Embryonic facial prominence (tissue), 1 donor: ENCODE measurements at regions not wholly inside any gene's neighbourhood (a gene's known extent, or its start where the extent isn't known, plus 50 kb on each side); places are given as distances from the start of the nearest gene placed in this dataset.
"Not testable (repeated sequence)": the region's sequence is repeated elsewhere in the genome, so short reads cannot be mapped to it uniquely, and the experiment has no call there.

Experiments
- DNase-seq: peaks from one replicate; pipeline ENCODE4 v3.0.0-alpha.2; 2016; ENCODE audit errors: extremely low spot score

GRCh38 chr3:110886222-110886893 lies 185.3 kb upstream of the NECTIN3 start:
- no peak for DNase-seq

GRCh38 chr3:110887176-110887575 lies 184.4 kb upstream of the NECTIN3 start:
- no peak for DNase-seq

GRCh38 chr3:110888625-110889375 lies 182.8 kb upstream of the NECTIN3 start:
- DNase-seq, result not testable (repeated sequence)

- DNase-seq, result not testable (repeated sequence)
Measured at GRCh38 chr3:110889376-110889699, 182.3 kb upstream of the NECTIN3 start.

- DNase-seq, result no peak
Measured at GRCh38 chr3:110894574-110894973, 177.0 kb upstream of the NECTIN3 start.

- DNase-seq, result no peak
Measured at GRCh38 chr3:110895054-110895453, 176.6 kb upstream of the NECTIN3 start.

- no peak for DNase-seq
Measured at GRCh38 chr3:110897046-110897445, 174.6 kb upstream of the NECTIN3 start.

GRCh38 chr3:110900576-110900975 lies 171.0 kb upstream of the NECTIN3 start:
- DNase-seq, result no peak

GRCh38 chr3:110901536-110901935 lies 170.1 kb upstream of the NECTIN3 start:
- DNase-seq, result no peak

GRCh38 chr3:110902453-110903085 lies 169.0 kb upstream of the NECTIN3 start:
- no peak for DNase-seq

- no peak for DNase-seq
Measured at GRCh38 chr3:110903771-110904519, 167.7 kb upstream of the NECTIN3 start.

- DNase-seq, result no peak
Measured at GRCh38 chr3:110904520-110904890, 167.1 kb upstream of the NECTIN3 start.

GRCh38 chr3:110905121-110905520 lies 166.5 kb upstream of the NECTIN3 start:
- DNase-seq, result no peak

- no peak for DNase-seq
Measured at GRCh38 chr3:110909839-110910238, 161.8 kb upstream of the NECTIN3 start.

- no peak for DNase-seq
Measured at GRCh38 chr3:110910346-110910955, 161.2 kb upstream of the NECTIN3 start.

- DNase-seq, result no peak
Measured at GRCh38 chr3:110918963-110919362, 152.7 kb upstream of the NECTIN3 start.

GRCh38 chr3:110925798-110926197 lies 145.8 kb upstream of the NECTIN3 start:
- no peak for DNase-seq

GRCh38 chr3:110928016-110928662 lies 143.5 kb upstream of the NECTIN3 start:
- DNase-seq, result no peak

GRCh38 chr3:110929816-110930215 lies 141.8 kb upstream of the NECTIN3 start:
- no peak for DNase-seq

- DNase-seq, result no peak
Measured at GRCh38 chr3:110932567-110932966, 139.0 kb upstream of the NECTIN3 start.

GRCh38 chr3:110933821-110934426 lies 137.7 kb upstream of the NECTIN3 start:
- DNase-seq, result no peak
